ENCODE measurements at regions not wholly inside any gene's neighbourhood (a gene's known extent, or its start where the extent isn't known, plus 50 kb on each side); places are given as distances from the start of the nearest gene placed in this dataset.
A peak's percentile ranks its signal among the peaks of the same experiment; 100 is the strongest.

DNA sequence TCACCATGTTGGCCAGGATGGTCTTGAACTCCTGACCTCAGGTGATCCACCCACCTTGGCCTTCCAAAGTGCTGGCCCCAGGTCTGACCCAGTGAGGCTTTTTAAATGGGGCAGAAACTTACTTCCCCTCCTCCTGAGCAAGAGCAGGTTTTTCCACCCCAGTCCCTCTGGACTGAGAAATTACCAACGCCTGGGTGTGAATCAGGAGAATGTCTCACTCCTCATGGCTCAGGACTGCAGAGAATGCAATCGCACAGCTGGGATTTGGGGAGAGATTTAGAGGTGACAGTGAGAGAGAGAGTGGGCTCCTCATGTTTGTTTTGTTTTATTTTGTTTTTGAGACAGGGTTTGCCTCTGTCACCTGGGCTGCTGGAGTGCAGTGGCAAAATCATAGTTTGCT, 203.6 kb downstream of the RAB11FIP4 start:
- Histone ChIP-seq H3K9me3 (no peaks in the 10 kb centered on the region), H3K4me3 (no peak overlapping the region), H3K27ac (peak overlapping the region; percentile 87 to 93), H3K36me3 (peaks cover 0 to 20% of the 10 kb centered on the region in 2 donors), H3K27me3 (no peaks in the 10 kb centered on the region), H3K4me1 (peaks cover 23 to 43% of the 10 kb centered on the region in 2 donors)
- DNase-seq (ENCODE audit: low spot score in 2 of 2) = no peak
- TF ChIP-seq, protein P1, sequence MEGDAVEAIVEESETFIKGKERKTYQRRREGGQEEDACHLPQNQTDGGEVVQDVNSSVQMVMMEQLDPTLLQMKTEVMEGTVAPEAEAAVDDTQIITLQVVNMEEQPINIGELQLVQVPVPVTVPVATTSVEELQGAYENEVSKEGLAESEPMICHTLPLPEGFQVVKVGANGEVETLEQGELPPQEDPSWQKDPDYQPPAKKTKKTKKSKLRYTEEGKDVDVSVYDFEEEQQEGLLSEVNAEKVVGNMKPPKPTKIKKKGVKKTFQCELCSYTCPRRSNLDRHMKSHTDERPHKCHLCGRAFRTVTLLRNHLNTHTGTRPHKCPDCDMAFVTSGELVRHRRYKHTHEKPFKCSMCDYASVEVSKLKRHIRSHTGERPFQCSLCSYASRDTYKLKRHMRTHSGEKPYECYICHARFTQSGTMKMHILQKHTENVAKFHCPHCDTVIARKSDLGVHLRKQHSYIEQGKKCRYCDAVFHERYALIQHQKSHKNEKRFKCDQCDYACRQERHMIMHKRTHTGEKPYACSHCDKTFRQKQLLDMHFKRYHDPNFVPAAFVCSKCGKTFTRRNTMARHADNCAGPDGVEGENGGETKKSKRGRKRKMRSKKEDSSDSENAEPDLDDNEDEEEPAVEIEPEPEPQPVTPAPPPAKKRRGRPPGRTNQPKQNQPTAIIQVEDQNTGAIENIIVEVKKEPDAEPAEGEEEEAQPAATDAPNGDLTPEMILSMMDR (IDR thresholded peaks at IDR 0.05) = no peak
- intact Hi-C loops (cut with DNase I) = no loop called here

DNA sequence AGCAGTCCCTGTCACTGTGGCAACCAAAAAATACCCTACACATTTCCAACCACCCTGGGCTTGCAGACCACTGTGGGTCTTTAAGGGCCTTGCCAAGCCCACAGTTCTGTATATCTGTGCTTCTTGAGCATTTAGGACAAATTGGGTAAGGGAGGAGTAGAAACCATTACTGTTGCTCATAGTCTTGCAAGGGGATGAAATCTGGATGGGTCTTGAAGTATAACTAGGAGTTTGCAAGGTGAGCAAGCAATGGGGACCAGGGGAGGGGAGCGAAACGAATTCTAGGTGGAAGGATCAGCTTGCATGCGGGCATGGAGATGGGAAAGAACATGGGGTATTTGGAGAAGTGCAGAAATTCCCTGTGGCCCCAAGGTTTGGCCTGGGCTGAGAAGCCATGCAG, 202.9 kb downstream of the RAB11FIP4 start:
- TF ChIP-seq, protein P1 (IDR thresholded peaks at IDR 0.05) = no peak
- no peak for DNase-seq (ENCODE audit: low spot score in 2 of 2)
- H3K4me1 ChIP-seq = peaks cover 23 to 43% of the 10 kb centered on the region in 2 donors
- no peaks in the 10 kb centered on the region for H3K27me3 ChIP-seq
- H3K4me3 ChIP-seq = no peak overlapping the region
- peaks cover 0 to 20% of the 10 kb centered on the region in 2 donors for H3K36me3 ChIP-seq
- H3K9me3 ChIP-seq = no peaks in the 10 kb centered on the region
- peak overlapping the region; percentile 87 to 93 for H3K27ac ChIP-seq
- intact Hi-C loops (cut with DNase I) = no loop called here

DNA sequence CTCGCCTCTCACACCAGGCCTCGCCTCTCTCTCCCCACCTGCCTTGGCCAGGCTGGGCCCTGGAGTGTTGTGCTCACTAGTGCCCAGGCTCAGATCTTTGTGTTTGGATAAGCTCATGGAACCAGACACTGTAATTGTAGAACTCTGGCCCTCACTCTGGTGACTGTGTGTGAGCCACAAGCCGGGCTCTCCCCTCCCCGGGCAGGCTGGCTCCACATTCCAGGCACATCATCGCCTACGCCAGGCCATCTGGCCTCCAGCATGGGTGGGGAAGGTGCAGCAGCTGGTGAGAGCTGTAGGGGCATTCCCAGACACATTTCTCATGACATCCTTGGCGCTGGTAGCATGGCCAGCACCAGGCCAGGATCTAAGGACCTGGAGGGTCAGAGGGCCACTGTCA, 202.3 kb downstream of the RAB11FIP4 start:
- DNase-seq (ENCODE audit: low spot score in 2 of 2) = peak; percentile 61 to 86

DNA sequence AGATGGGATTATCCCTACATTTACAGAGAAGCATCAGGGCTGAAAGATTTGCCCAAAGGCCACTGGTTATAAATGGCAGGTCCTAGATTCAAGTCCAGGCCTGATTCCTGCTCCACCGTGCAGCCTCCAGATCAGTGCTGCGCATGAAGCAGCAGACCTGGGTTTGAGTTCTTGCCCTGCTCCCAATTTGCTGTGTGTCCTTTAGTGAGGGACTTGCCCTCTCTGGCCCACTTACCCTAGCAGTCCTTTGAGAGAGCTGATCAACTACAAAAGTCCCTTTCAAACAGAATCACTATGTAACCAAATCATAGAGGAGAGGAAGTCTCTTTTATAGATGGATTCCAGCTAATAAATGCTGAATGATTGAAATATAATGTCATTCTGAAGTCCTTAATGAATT, 200.4 kb downstream of the RAB11FIP4 start:
- TF ChIP-seq, protein P1 (IDR thresholded peaks at IDR 0.05) = no peak
- H3K36me3 ChIP-seq = peaks cover 0 to 20% of the 10 kb centered on the region in 2 donors
- no peak overlapping the region for H3K4me3 ChIP-seq
- H3K4me1 ChIP-seq = peaks cover 22 to 48% of the 10 kb centered on the region in 2 donors
- intact Hi-C loops (cut with DNase I) = no loop called here
- no peaks in the 10 kb centered on the region for H3K9me3 ChIP-seq
- no peaks in the 10 kb centered on the region for H3K27me3 ChIP-seq
- no peak for DNase-seq (ENCODE audit: low spot score in 2 of 2)
- peak overlapping the region; percentile 38 to 93 for H3K27ac ChIP-seq

More for the DNA sequence above, 202.3 kb downstream of the RAB11FIP4 start:
- H3K4me3 ChIP-seq = no peak overlapping the region
- no peaks in the 10 kb centered on the region for H3K9me3 ChIP-seq
- TF ChIP-seq, protein P1 (IDR thresholded peaks at IDR 0.05) = no peak
- peaks cover 0 to 20% of the 10 kb centered on the region in 2 donors for H3K36me3 ChIP-seq
- peaks cover 23 to 43% of the 10 kb centered on the region in 2 donors for H3K4me1 ChIP-seq
- intact Hi-C loops (cut with DNase I) = no loop called here
- H3K27me3 ChIP-seq = no peaks in the 10 kb centered on the region
- peak overlapping the region; percentile 87 to 93 for H3K27ac ChIP-seq

- H3K9me3 ChIP-seq = no peaks in the 10 kb centered on the region
- TF ChIP-seq, protein P1 (IDR thresholded peaks at IDR 0.05) = no peak
- peaks cover 4 to 25% of the 10 kb centered on the region in 2 donors for H3K4me1 ChIP-seq
- peaks cover 0 to 20% of the 10 kb centered on the region in 2 donors for H3K36me3 ChIP-seq
- H3K4me3 ChIP-seq = no peak overlapping the region
- no peak for DNase-seq (ENCODE audit: low spot score in 2 of 2)
- peak overlapping the region; percentile 75 to 82 for H3K27ac ChIP-seq
- H3K27me3 ChIP-seq = no peaks in the 10 kb centered on the region
- intact Hi-C loops (cut with DNase I) = no loop called here
Observed at GRCh38 chr17:31588512-31588911, 197.0 kb downstream of the RAB11FIP4 start.

GRCh38 chr17:31588034-31588433, 196.6 kb downstream of the RAB11FIP4 start:
- H3K4me1 ChIP-seq = peaks cover 4 to 25% of the 10 kb centered on the region in 2 donors
- intact Hi-C loops (cut with DNase I) = no loop called here
- no peak overlapping the region for H3K4me3 ChIP-seq
- peaks cover 0 to 20% of the 10 kb centered on the region in 2 donors for H3K36me3 ChIP-seq
- DNase-seq (ENCODE audit: low spot score in 2 of 2) = no peak
- TF ChIP-seq, protein P1 (IDR thresholded peaks at IDR 0.05) = no peak
- H3K9me3 ChIP-seq = no peaks in the 10 kb centered on the region
- H3K27me3 ChIP-seq = no peaks in the 10 kb centered on the region
- H3K27ac ChIP-seq = peak overlapping the region; percentile 75 to 82
